OCI-LY3 (cell line): ENCODE measurements at regions not wholly inside any gene's neighbourhood (a gene's known extent, or its start where the extent isn't known, plus 50 kb on each side); places are given as distances from the start of the nearest gene placed in this dataset.

Source experiments
- H2AFZ ChIP-seq: fragments of 200-600, 300-600 bp; shearing (Covaris generic); 2 replicates; pipeline ENCODE4 v1.6.0; 2014; ENCODE audit warnings: antibody characterized with exemption, low read depth, low read length
- H3K27ac ChIP-seq: fragments of 200-600, 300-600 bp; sonication (generic); 2 replicates; pipeline ENCODE4 v1.5.1; 2014; ENCODE audit warnings: mild to moderate bottlenecking, low read length, moderate library complexity, mixed read lengths
- H3K27me3 ChIP-seq: fragments of 200-600, 300-600 bp; sonication (generic); 2 replicates; pipeline ENCODE4 v1.6.1; 2014; ENCODE audit warnings: low read depth, low read length, mixed read lengths
- H3K36me3 ChIP-seq: fragments of 200-600, 300-600 bp; sonication (generic); replicated peaks from 2 replicates; pipeline ENCODE3; 2014; ENCODE audit warnings: low read depth, low read length, mixed read lengths
- H3K4me1 ChIP-seq: fragments of 300-600, 200-600 bp; sonication (generic); 2 replicates; pipeline ENCODE4 v1.6.1; 2014; ENCODE audit warnings: low read length, mixed read lengths
- H3K4me2 ChIP-seq: fragments of 200-600, 300-600 bp; sonication (generic); 2 replicates; pipeline ENCODE4 v1.6.1; 2014; ENCODE audit warnings: low read length, mixed read lengths
- H3K4me3 ChIP-seq: fragments of 300-600, 200-600 bp; sonication (generic); 2 replicates; pipeline ENCODE4 v1.5.1; 2014; ENCODE audit warnings: antibody characterized with exemption, mild to moderate bottlenecking, low read length, moderate library complexity
- H3K79me2 ChIP-seq: fragments of 300-600, 200-600 bp; shearing (Covaris generic); 2 replicates; pipeline ENCODE4 v1.6.1; 2014; ENCODE audit warnings: mild to moderate bottlenecking, low read length, mixed read lengths
- H3K9ac ChIP-seq: fragments of 300-600, 200-600 bp; shearing (Covaris generic); 2 replicates; pipeline ENCODE4 v1.6.0; 2014; ENCODE audit warnings: mild to moderate bottlenecking, low read length, moderate library complexity
- H3K9me3 ChIP-seq: fragments of 200-600, 300-600 bp; shearing (Covaris generic); 2 replicates; pipeline ENCODE4 v1.6.1; 2014; ENCODE audit warnings: low read length, mixed read lengths; ENCODE audit not compliant: insufficient read depth
- H4K20me1 ChIP-seq: fragments of 200-600, 300-600 bp; sonication (generic); 2 replicates; pipeline ENCODE4 v1.6.1; 2016; ENCODE audit warnings: low read length, mixed read lengths; ENCODE audit not compliant: insufficient read depth
- CTCF ChIP-seq: fragments of 200-600, 300-600 bp; sonication (generic); IDR thresholded peaks from 2 replicates; pipeline ENCODE4 v1.5.1; 2014; ENCODE audit warnings: antibody characterized with exemption, low read length, low read depth
- EZH2phosphoT487 ChIP-seq: fragments of 200-600 bp; shearing (Covaris generic); IDR thresholded peaks from 2 replicates; pipeline ENCODE4 v1.6.1; 2018; ENCODE audit warnings: antibody characterized with exemption, mixed run types, low read depth

- 0 out of 2 replicates have a peak, but pooled peaks cover 3% of the 10 kb centered on the region for H3K27me3 ChIP-seq
These were observed 289.8 kb upstream of the POU3F1 start for GRCh38 chr1:38336301-38336923.

GRCh38 chr1:38334930-38335592, 288.5 kb upstream of the POU3F1 start:
- no peaks in the 10 kb centered on the region for H3K36me3 ChIP-seq
- no peak overlapping the region for H3K27ac ChIP-seq
- no peak overlapping the region for H2AFZ ChIP-seq
- no peak overlapping the region for H3K4me3 ChIP-seq
- 0 out of 2 replicates have a peak, but pooled peaks cover 3% of the 10 kb centered on the region for H3K27me3 ChIP-seq
- no peak overlapping the region for H3K4me2 ChIP-seq
- no peaks in the 10 kb centered on the region for H3K9me3 ChIP-seq
- no peaks in the 10 kb centered on the region for H3K4me1 ChIP-seq
- H3K9ac ChIP-seq: no peak overlapping the region
- TF ChIP-seq CTCF: no peak
- TF ChIP-seq EZH2phosphoT487: no peak
- H3K79me2 ChIP-seq: no peaks in the 10 kb centered on the region
- H4K20me1 ChIP-seq: no peaks in the 10 kb centered on the region

More at GRCh38 chr1:38336301-38336923, 289.8 kb upstream of the POU3F1 start:
- Histone ChIP-seq H3K79me2 (no peaks in the 10 kb centered on the region), H3K36me3 (no peaks in the 10 kb centered on the region), H3K27ac (no peak overlapping the region), H4K20me1 (no peaks in the 10 kb centered on the region), H3K4me3 (no peak overlapping the region), H2AFZ (no peak overlapping the region), H3K9ac (no peak overlapping the region), H3K4me2 (no peak overlapping the region), H3K9me3 (no peaks in the 10 kb centered on the region), H3K4me1 (no peaks in the 10 kb centered on the region)
- TF ChIP-seq EZH2phosphoT487 (no peak), CTCF (no peak)

- Histone ChIP-seq H3K36me3 (no peaks in the 10 kb centered on the region), H3K4me3 (no peak overlapping the region), H3K27me3 (0 out of 2 replicates have a peak, but pooled peaks cover 3% of the 10 kb centered on the region), H3K27ac (no peak overlapping the region), H2AFZ (no peak overlapping the region), H3K4me1 (no peaks in the 10 kb centered on the region), H3K4me2 (no peak overlapping the region), H4K20me1 (no peaks in the 10 kb centered on the region), H3K9ac (no peak overlapping the region), H3K79me2 (no peaks in the 10 kb centered on the region), H3K9me3 (no peaks in the 10 kb centered on the region)
- no peak for TF ChIP-seq EZH2phosphoT487
- no peak for TF ChIP-seq CTCF
These were observed 286.2 kb upstream of the POU3F1 start for GRCh38 chr1:38332649-38333310.
